MM.1S (cell line): ENCODE measurements at regions not wholly inside any gene's neighbourhood (a gene's known extent, or its start where the extent isn't known, plus 50 kb on each side); places are given as distances from the start of the nearest gene placed in this dataset.

ENCODE experiments used
- EZH2 ChIP-seq: fragments of 300-600 bp; sonication (generic); optimal IDR thresholded peaks from 2 replicates; pipeline ENCODE3; 2017; ENCODE audit warnings: low read depth, mild to moderate bottlenecking, antibody characterized with exemption, low read length, mixed read lengths
- TF ChIP-seq, protein P1 (sequence below): fragments of 300-600 bp; sonication (generic); IDR thresholded peaks from 2 replicates; pipeline ENCODE4 v1.5.1; 2016; ENCODE audit warnings: antibody characterized with exemption, low read length, mixed read lengths

DNA sequence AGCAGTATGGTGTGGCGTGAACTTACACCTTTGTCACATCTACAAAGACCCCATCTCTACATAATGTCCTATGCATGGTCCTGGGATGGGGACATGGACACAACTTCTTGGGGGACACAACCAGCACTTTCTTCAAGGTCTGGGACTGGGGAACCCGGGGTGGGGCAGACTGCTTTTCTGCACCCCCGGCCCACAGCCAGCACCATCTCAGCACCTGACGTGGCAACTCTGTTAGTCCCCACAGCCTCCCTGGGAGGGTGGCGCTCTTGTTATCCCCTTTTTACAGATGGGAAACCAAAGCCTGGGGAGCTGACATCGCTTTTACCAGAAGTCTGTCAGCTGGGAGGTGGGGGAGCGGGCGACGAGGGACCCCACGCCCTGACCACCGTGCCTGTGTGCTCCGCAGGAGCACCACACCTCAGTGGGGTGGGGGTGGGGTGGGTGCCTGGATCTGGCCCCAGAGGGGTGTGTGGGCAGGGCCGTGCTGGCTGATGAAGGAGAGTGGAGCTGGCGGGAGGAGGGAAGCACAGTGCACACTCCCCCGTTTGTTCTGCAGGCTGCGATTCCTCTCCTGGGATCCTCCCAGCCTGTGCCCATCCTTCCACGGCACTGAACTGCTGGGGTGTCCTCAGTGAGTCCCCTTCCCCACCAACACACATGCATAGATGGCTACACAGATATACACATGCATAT is 115.4 kb upstream of the GSE1 start:
- TF ChIP-seq, protein P1, sequence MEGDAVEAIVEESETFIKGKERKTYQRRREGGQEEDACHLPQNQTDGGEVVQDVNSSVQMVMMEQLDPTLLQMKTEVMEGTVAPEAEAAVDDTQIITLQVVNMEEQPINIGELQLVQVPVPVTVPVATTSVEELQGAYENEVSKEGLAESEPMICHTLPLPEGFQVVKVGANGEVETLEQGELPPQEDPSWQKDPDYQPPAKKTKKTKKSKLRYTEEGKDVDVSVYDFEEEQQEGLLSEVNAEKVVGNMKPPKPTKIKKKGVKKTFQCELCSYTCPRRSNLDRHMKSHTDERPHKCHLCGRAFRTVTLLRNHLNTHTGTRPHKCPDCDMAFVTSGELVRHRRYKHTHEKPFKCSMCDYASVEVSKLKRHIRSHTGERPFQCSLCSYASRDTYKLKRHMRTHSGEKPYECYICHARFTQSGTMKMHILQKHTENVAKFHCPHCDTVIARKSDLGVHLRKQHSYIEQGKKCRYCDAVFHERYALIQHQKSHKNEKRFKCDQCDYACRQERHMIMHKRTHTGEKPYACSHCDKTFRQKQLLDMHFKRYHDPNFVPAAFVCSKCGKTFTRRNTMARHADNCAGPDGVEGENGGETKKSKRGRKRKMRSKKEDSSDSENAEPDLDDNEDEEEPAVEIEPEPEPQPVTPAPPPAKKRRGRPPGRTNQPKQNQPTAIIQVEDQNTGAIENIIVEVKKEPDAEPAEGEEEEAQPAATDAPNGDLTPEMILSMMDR: no peak
- no peak for TF ChIP-seq EZH2
